Keratinocyte (primary cell): ENCODE measurements at regions not wholly inside any gene's neighbourhood (a gene's known extent, or its start where the extent isn't known, plus 50 kb on each side); places are given as distances from the start of the nearest gene placed in this dataset.
"Not testable (repeated sequence)": the region's sequence is repeated elsewhere in the genome, so short reads cannot be mapped to it uniquely, and the experiment has no call there.

ENCODE experiments used
- DNase-seq: peaks from one replicate; pipeline ENCODE4 v3.0.0-alpha.2; 2011; ENCODE audit warnings: low read depth, missing footprints, low spot score
- FAIRE-seq: peaks from 2 replicates; lab custom pipeline; 2011; peaks lifted over from hg19 to GRCh38; lab: Jason Lieb, UNC
- H2AFZ ChIP-seq: 2 replicates; pipeline ENCODE4 v1.6.0; 2012; ENCODE audit warnings: low read length, control low read depth, inconsistent platforms; ENCODE audit not compliant: control insufficient read depth
- H3K27ac ChIP-seq: 2 replicates; pipeline ENCODE4 v1.5.1; 2011; ENCODE audit warnings: low read length; ENCODE audit not compliant: control insufficient read depth, insufficient read depth
- H3K27me3 ChIP-seq: 3 replicates; pipeline ENCODE4 v1.6.0; 2011; ENCODE audit warnings: low read length; ENCODE audit not compliant: control insufficient read depth, insufficient read depth; ENCODE audit errors: extremely low read depth
- H3K36me3 ChIP-seq, 2 experiments: 2 replicates in 1 of 2; 3 replicates in 1 of 2; pipeline ENCODE4 v1.5.1; 2011; ENCODE audit warnings: low read length in 2 of 2, mild to moderate bottlenecking in 1 of 2; ENCODE audit not compliant: control insufficient read depth in 2 of 2, insufficient read depth in 2 of 2; ENCODE audit errors: extremely low read depth in 1 of 2
- H3K4me1 ChIP-seq: 3 replicates; pipeline ENCODE4 v1.5.1; 2011; ENCODE audit warnings: low read length; ENCODE audit not compliant: control insufficient read depth, insufficient read depth; ENCODE audit errors: extremely low read depth
- H3K4me2 ChIP-seq: 3 replicates; pipeline ENCODE4 v1.6.0; 2011; ENCODE audit warnings: low read depth, low read length; ENCODE audit not compliant: control insufficient read depth, insufficient read depth; ENCODE audit errors: extremely low read depth
- H3K4me3 ChIP-seq, 3 experiments: fragments of 200-600 bp in 1 of 3; sonication (generic) in 1 of 3; 2 replicates in 2 of 3; 3 replicates in 1 of 3; pipeline ENCODE4 v1.5.1; 2011 to 2016; ENCODE audit warnings: low read length in 3 of 3, mild to moderate bottlenecking in 3 of 3, control low read depth in 2 of 3, inconsistent platforms in 1 of 3, low read depth in 1 of 3, mixed read lengths in 1 of 3, mixed run types in 1 of 3, moderate library complexity in 1 of 3; ENCODE audit not compliant: control insufficient read depth in 2 of 3, insufficient read depth in 2 of 3; ENCODE audit errors: extremely low read depth in 1 of 3
- H3K79me2 ChIP-seq: 2 replicates; pipeline ENCODE4 v1.6.0; 2012; ENCODE audit warnings: low read length; ENCODE audit not compliant: control insufficient read depth, insufficient read depth
- H3K9ac ChIP-seq: 3 replicates; pipeline ENCODE4 v1.6.0; 2011; ENCODE audit warnings: low read length; ENCODE audit not compliant: control insufficient read depth, insufficient read depth; ENCODE audit errors: extremely low read depth
- H3K9me1 ChIP-seq: 3 replicates; pipeline ENCODE4 v1.6.0; 2011; ENCODE audit warnings: low read length; ENCODE audit not compliant: control insufficient read depth, insufficient read depth; ENCODE audit errors: extremely low read depth
- H3K9me3 ChIP-seq: 2 replicates; pipeline ENCODE4 v1.5.1; 2012; ENCODE audit warnings: low read depth, low read length; ENCODE audit not compliant: control insufficient read depth
- H4K20me1 ChIP-seq: 3 replicates; pipeline ENCODE4 v1.6.0; 2011; ENCODE audit warnings: low read length; ENCODE audit not compliant: control insufficient read depth, insufficient read depth; ENCODE audit errors: extremely low read depth
- EZH2 ChIP-seq: IDR thresholded peaks from one replicate; pipeline ENCODE4 v1.6.1; 2012; ENCODE audit warnings: inconsistent platforms, mild to moderate bottlenecking, low read length, moderate library complexity
- dilution Hi-C: fragments of 300-500 bp; cut with MboI; formaldehyde crosslinking; loops from one replicate; pipeline ENCODE4 v1.7.0; 2020; ENCODE audit warnings: low sequenced_read_pairs; ENCODE audit not compliant: extremely low pct_ligation_motif_present
- TF ChIP-seq, protein P1 (sequence below), 3 experiments: IDR thresholded peaks in 1 of 3; conservative IDR thresholded peaks in 1 of 3; optimal IDR thresholded peaks in 1 of 3; 2 replicates in 2 of 3; 3 replicates in 1 of 3; pipeline versions ENCODE3 to v1.5.1; 2011; ENCODE audit warnings: low read length in 3 of 3, mild to moderate bottlenecking in 3 of 3, moderate library complexity in 2 of 3, control low read depth in 1 of 3, inconsistent platforms in 1 of 3; ENCODE audit not compliant: insufficient read depth in 2 of 3; ENCODE audit errors: extremely low read depth in 1 of 3

DNA sequence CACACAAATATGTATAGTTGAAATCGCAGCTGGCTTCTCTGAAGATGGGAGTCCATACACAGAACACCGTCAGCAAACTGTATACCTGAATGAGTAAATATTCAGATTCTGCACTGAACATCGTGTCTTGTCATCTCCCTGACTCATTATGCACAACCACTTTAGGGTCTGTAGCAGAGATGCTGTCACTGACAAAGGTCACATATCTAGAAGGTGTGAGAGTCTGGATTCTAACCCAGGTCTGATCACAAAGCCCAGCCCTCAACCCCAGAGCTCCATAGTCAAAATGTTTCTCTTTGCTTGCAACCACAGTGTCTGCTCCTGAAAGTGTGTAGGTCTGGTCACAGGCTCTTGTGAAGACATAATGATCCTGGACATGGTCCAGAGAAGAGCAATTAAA is 78.3 kb upstream of the PAX8 start:
- no peak overlapping the region for H2AFZ ChIP-seq
- no peaks in the 10 kb centered on the region for H3K27me3 ChIP-seq
- peaks cover 19% of the 10 kb centered on the region for H3K4me1 ChIP-seq
- H3K79me2 ChIP-seq = no peaks in the 10 kb centered on the region
- no peaks in the 10 kb centered on the region for H4K20me1 ChIP-seq
- no peak overlapping the region for H3K4me2 ChIP-seq
- H3K9me3 ChIP-seq = no peaks in the 10 kb centered on the region
- TF ChIP-seq, protein P1, sequence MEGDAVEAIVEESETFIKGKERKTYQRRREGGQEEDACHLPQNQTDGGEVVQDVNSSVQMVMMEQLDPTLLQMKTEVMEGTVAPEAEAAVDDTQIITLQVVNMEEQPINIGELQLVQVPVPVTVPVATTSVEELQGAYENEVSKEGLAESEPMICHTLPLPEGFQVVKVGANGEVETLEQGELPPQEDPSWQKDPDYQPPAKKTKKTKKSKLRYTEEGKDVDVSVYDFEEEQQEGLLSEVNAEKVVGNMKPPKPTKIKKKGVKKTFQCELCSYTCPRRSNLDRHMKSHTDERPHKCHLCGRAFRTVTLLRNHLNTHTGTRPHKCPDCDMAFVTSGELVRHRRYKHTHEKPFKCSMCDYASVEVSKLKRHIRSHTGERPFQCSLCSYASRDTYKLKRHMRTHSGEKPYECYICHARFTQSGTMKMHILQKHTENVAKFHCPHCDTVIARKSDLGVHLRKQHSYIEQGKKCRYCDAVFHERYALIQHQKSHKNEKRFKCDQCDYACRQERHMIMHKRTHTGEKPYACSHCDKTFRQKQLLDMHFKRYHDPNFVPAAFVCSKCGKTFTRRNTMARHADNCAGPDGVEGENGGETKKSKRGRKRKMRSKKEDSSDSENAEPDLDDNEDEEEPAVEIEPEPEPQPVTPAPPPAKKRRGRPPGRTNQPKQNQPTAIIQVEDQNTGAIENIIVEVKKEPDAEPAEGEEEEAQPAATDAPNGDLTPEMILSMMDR (optimal IDR thresholded peaks at IDR 0.05 in 1 of 3, IDR thresholded peaks at IDR 0.05 in 1 of 3, conservative IDR thresholded peaks at IDR 0.05 in 1 of 3; ENCODE audit: extremely low read depth in 1 of 3, insufficient read depth in 2 of 3, low read length in 3 of 3) = no peak
- TF ChIP-seq EZH2 = no peak
- no peak overlapping the region for H3K4me3 ChIP-seq
- no peak overlapping the region for H3K9ac ChIP-seq
- no peaks in the 10 kb centered on the region for H3K36me3 ChIP-seq
- dilution Hi-C loops = no loop called here
- no peak overlapping the region for H3K27ac ChIP-seq
- FAIRE-seq (no peak), DNase-seq (no peak)
- H3K9me1 ChIP-seq = peaks cover 2% of the 10 kb centered on the region

DNA sequence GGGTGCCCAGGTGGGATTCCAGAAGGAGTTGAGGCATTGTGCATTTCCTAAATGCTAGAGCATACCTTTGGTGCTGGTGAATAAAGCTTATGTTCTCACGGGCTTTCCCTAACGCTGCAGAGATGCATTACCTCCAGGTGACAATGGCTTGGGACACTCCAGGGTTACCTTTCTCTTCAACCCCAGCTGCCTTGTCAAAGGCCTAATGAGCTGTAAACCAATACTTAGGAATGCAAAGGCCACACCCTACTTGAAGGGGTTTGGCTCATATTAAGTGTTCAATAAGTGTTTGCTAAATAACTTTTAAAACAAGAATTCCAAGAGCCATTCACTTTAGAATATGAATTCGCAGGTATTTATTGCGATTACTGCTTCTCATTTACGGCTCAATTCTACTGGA is 77.6 kb upstream of the PAX8 start:
- dilution Hi-C loops, H3K36me3 ChIP-seq, H3K9me1 ChIP-seq, H3K27ac ChIP-seq, H3K4me2 ChIP-seq, H2AFZ ChIP-seq, H3K79me2 ChIP-seq, DNase-seq, H3K9ac ChIP-seq, H4K20me1 ChIP-seq, H3K4me3 ChIP-seq, H3K9me3 ChIP-seq, H3K27me3 ChIP-seq, FAIRE-seq: not testable (repeated sequence)
- peaks cover 19% of the 10 kb centered on the region for H3K4me1 ChIP-seq

DNA sequence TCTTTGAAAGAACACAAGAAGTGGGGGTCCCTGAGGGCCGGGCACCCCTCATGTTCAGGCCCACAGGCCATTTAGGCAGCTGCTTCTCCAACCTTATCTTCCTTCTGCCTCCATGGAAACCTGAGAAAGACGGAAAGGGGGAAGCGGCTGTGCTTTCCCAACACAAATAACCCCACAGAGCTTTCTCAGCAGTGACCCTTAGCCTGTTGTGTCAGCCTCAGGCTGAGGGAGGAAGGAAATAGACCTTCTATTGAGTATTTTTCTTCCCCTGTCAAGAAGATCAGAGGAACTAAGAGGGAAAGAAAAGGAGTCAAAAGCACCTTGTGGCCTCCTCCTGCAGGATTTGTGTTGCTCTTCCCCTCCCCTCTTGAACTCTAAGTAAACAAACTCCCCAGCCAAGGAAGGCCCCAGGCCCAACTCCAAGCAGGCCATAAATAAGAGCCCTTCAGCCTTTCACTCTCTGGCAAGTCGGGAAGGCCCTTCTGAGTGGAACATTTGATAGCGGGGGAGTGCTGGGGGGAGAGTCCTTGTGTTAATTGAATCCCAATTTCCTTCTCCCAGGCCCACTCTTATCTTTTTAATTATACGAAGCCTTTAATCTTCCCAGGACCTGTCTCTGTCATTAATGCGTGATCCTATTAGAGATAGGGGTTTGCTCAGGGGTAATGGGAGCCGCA is 76.8 kb upstream of the PAX8 start:
- H3K27ac ChIP-seq, H2AFZ ChIP-seq, FAIRE-seq, dilution Hi-C loops, DNase-seq, H3K9ac ChIP-seq, H3K36me3 ChIP-seq, H3K9me3 ChIP-seq, H3K4me3 ChIP-seq, H4K20me1 ChIP-seq, H3K79me2 ChIP-seq, H3K27me3 ChIP-seq, H3K9me1 ChIP-seq, H3K4me2 ChIP-seq: not testable (repeated sequence)
- peaks cover 19% of the 10 kb centered on the region for H3K4me1 ChIP-seq
